ENCODE measurements at regions not wholly inside any gene's neighbourhood (a gene's known extent, or its start where the extent isn't known, plus 50 kb on each side); places are given as distances from the start of the nearest gene placed in this dataset.

GRCh38 chr1:194292966-194293365 is 1106.6 kb upstream of the B3GALT2 start:
- TF ChIP-seq TAF1 (IDR thresholded peaks at IDR 0.05; ENCODE audit: borderline replicate concordance, insufficient read depth, low read length) = no peak
- no peak for TF ChIP-seq FOXP2 (optimal IDR thresholded peaks at IDR 0.05; ENCODE audit: borderline replicate concordance, extremely low read depth, extremely low read length, insufficient read depth)
- no peak for TF ChIP-seq REST (IDR thresholded peaks at IDR 0.05; ENCODE audit: insufficient read depth in 1 of 2, low read depth in 2 of 2, low read length in 2 of 2)
- TF ChIP-seq POLR2AphosphoS5 (IDR thresholded peaks at IDR 0.05; ENCODE audit: low read depth, low read length) = no peak
- no peak for TF ChIP-seq SIN3A (IDR thresholded peaks at IDR 0.05; ENCODE audit: borderline replicate concordance, insufficient read depth, low read length)

- TF ChIP-seq SIN3A (IDR thresholded peaks at IDR 0.05; ENCODE audit: borderline replicate concordance, insufficient read depth, low read length) = no peak
- no peak for TF ChIP-seq REST (IDR thresholded peaks at IDR 0.05; ENCODE audit: insufficient read depth in 1 of 2, low read depth in 2 of 2, low read length in 2 of 2)
- TF ChIP-seq POLR2AphosphoS5 (IDR thresholded peaks at IDR 0.05; ENCODE audit: low read depth, low read length) = no peak
- TF ChIP-seq FOXP2 (optimal IDR thresholded peaks at IDR 0.05; ENCODE audit: borderline replicate concordance, extremely low read depth, extremely low read length, insufficient read depth) = no peak
- TF ChIP-seq TAF1 (IDR thresholded peaks at IDR 0.05; ENCODE audit: borderline replicate concordance, insufficient read depth, low read length) = no peak
These were observed 1103.3 kb upstream of the B3GALT2 start for GRCh38 chr1:194289569-194290266.

- no peak for TF ChIP-seq SIN3A (IDR thresholded peaks at IDR 0.05; ENCODE audit: borderline replicate concordance, insufficient read depth, low read length)
- TF ChIP-seq FOXP2 (optimal IDR thresholded peaks at IDR 0.05; ENCODE audit: borderline replicate concordance, extremely low read depth, extremely low read length, insufficient read depth) = no peak
- no peak for TF ChIP-seq TAF1 (IDR thresholded peaks at IDR 0.05; ENCODE audit: borderline replicate concordance, insufficient read depth, low read length)
- no peak for TF ChIP-seq REST (IDR thresholded peaks at IDR 0.05; ENCODE audit: insufficient read depth in 1 of 2, low read depth in 2 of 2, low read length in 2 of 2)
- no peak for TF ChIP-seq POLR2AphosphoS5 (IDR thresholded peaks at IDR 0.05; ENCODE audit: low read depth, low read length)
These were observed 1101.8 kb upstream of the B3GALT2 start for GRCh38 chr1:194288238-194288637.

GRCh38 chr1:194281376-194281775 is 1095.0 kb upstream of the B3GALT2 start:
- TF ChIP-seq FOXP2 (optimal IDR thresholded peaks at IDR 0.05; ENCODE audit: borderline replicate concordance, extremely low read depth, extremely low read length, insufficient read depth) = no peak

GRCh38 chr1:194280463-194280862 is 1094.0 kb upstream of the B3GALT2 start:
- no peak for TF ChIP-seq TAF1 (IDR thresholded peaks at IDR 0.05; ENCODE audit: borderline replicate concordance, insufficient read depth, low read length)
- no peak for TF ChIP-seq POLR2AphosphoS5 (IDR thresholded peaks at IDR 0.05; ENCODE audit: low read depth, low read length)
- no peak for TF ChIP-seq FOXP2 (optimal IDR thresholded peaks at IDR 0.05; ENCODE audit: borderline replicate concordance, extremely low read depth, extremely low read length, insufficient read depth)
- TF ChIP-seq REST (IDR thresholded peaks at IDR 0.05; ENCODE audit: insufficient read depth in 1 of 2, low read depth in 2 of 2, low read length in 2 of 2) = no peak
- no peak for TF ChIP-seq SIN3A (IDR thresholded peaks at IDR 0.05; ENCODE audit: borderline replicate concordance, insufficient read depth, low read length)
